NOMO-1 treated with DMSO at 0.1 percent for 48 hours (cell line): ENCODE measurements at regions not wholly inside any gene's neighbourhood (a gene's known extent, or its start where the extent isn't known, plus 50 kb on each side); places are given as distances from the start of the nearest gene placed in this dataset.

Experiments used
- DNase-seq: peaks from one replicate; lab custom pipeline; 2025; ENCODE audit not compliant: unreplicated experiment; lab: John Stamatoyannopoulos, UW

- no peak for DNase-seq
These were observed 954.4 kb downstream of the FAT4 start for GRCh38 chr4:126269106-126269505.

GRCh38 chr4:126271292-126271691 is 956.5 kb downstream of the FAT4 start:
- no peak for DNase-seq

GRCh38 chr4:126273746-126274145 is 959.0 kb downstream of the FAT4 start:
- no peak for DNase-seq

GRCh38 chr4:126291886-126292285 is 977.1 kb downstream of the FAT4 start:
- DNase-seq: no peak

GRCh38 chr4:126298271-126298670 is 983.5 kb downstream of the FAT4 start:
- no peak for DNase-seq

- DNase-seq: no peak
These were observed 991.6 kb downstream of the FAT4 start for GRCh38 chr4:126306152-126306869.

- DNase-seq: no peak
These were observed 1003.6 kb downstream of the FAT4 start for GRCh38 chr4:126318376-126318775.

- no peak for DNase-seq
These were observed 1014.2 kb downstream of the FAT4 start for GRCh38 chr4:126328914-126329313.

GRCh38 chr4:126338548-126338947 is 1023.8 kb downstream of the FAT4 start:
- DNase-seq: no peak

- no peak for DNase-seq
These were observed 1027.2 kb downstream of the FAT4 start for GRCh38 chr4:126341927-126342326.

GRCh38 chr4:126344472-126344871 is 1029.7 kb downstream of the FAT4 start:
- no peak for DNase-seq

GRCh38 chr4:126346654-126347053 is 1031.9 kb downstream of the FAT4 start:
- DNase-seq: no peak

GRCh38 chr4:126354784-126355183 is 1040.0 kb downstream of the FAT4 start:
- DNase-seq: no peak

- no peak for DNase-seq
These were observed 1043.3 kb downstream of the FAT4 start for GRCh38 chr4:126358041-126358440.

GRCh38 chr4:126361287-126361686 is 1046.5 kb downstream of the FAT4 start:
- DNase-seq: no peak

- DNase-seq: no peak
These were observed 1049.7 kb downstream of the FAT4 start for GRCh38 chr4:126364311-126364911.

- DNase-seq: no peak
These were observed 1054.3 kb downstream of the FAT4 start for GRCh38 chr4:126369076-126369475.

- no peak for DNase-seq
These were observed 1057.9 kb downstream of the FAT4 start for GRCh38 chr4:126372634-126373033.

- no peak for DNase-seq
These were observed 1060.8 kb downstream of the FAT4 start for GRCh38 chr4:126375462-126376054.

GRCh38 chr4:126385954-126386353 is 1071.2 kb downstream of the FAT4 start:
- no peak for DNase-seq

- DNase-seq: no peak
These were observed 1071.8 kb downstream of the FAT4 start for GRCh38 chr4:126386512-126386911.

GRCh38 chr4:126395664-126396063 is 1080.9 kb downstream of the FAT4 start:
- no peak for DNase-seq
